HepG2 (cell line): ENCODE measurements at regions not wholly inside any gene's neighbourhood (a gene's known extent, or its start where the extent isn't known, plus 50 kb on each side); places are given as distances from the start of the nearest gene placed in this dataset.

Source experiments
- ATAC-seq: fragments of 200-7000 bp; cut with Tn5 transposase; 3 replicates; pipeline ENCODE4 v1.9.1; 2020; ENCODE audit warnings: mild to moderate bottlenecking, moderate library complexity
- BruUV-seq: library from RNA; stranded (reverse); fragments of 400-500 nt; replicated peaks from 2 replicates; lab custom pipeline; 2021; lab: Mats Ljungman, UMichigan
- CTCF ChIA-PET: fragments of 300-600 bp; formaldehyde crosslinking; extraction: SDS; loops from one replicate; lab custom pipeline; 2021; ENCODE audit warnings: low total read pairs, inconsistent platforms, low intra/inter-chr PET ratio; lab: Yijun Ruan, JAX
- POLR2A ChIA-PET: fragments of 350-600 bp; sonication (Branson Sonifier 250); formaldehyde crosslinking; loops from one replicate; lab custom pipeline; 2020; ENCODE audit warnings: antibody characterized with exemption, inconsistent platforms; lab: Yijun Ruan, JAX
- DNase-seq: peaks from one replicate; pipeline ENCODE4 v3.0.0-alpha.2; 2015; ENCODE audit warnings: low spot score
- FAIRE-seq: peaks from 3 replicates; lab custom pipeline; 2011; peaks lifted over from hg19 to GRCh38; lab: Jason Lieb, UNC
- H2AFZ ChIP-seq: one replicate; pipeline ENCODE4 v1.6.1; 2011; ENCODE audit warnings: low read length, inconsistent platforms
- H3K27ac ChIP-seq: fragments of 300-600 bp; 3 replicates; pipeline ENCODE4 v1.8.0; 2011; ENCODE audit warnings: mixed run types, mild to moderate bottlenecking, mixed read lengths, low read length, inconsistent platforms; ENCODE audit not compliant: insufficient read depth; ENCODE audit errors: extremely low read length
- H3K27me3 ChIP-seq, 2 experiments: fragments of 200-600 bp in 1 of 2; 2 replicates in 1 of 2; 3 replicates in 1 of 2; pipeline versions ENCODE4 v1.6.0 to v1.8.0; 2011; ENCODE audit warnings: low read length in 2 of 2, mild to moderate bottlenecking in 2 of 2, moderate library complexity in 2 of 2, inconsistent platforms in 1 of 2; ENCODE audit not compliant: insufficient read depth in 2 of 2, control insufficient read depth in 1 of 2
- H3K36me3 ChIP-seq, 2 experiments: fragments of 200-600 bp in 1 of 2; replicated peaks in 1 of 2; 2 replicates in 1 of 2; 3 replicates in 1 of 2; pipeline versions ENCODE4 v1.5.1 to v1.8.0; 2011; ENCODE audit warnings: low read length in 2 of 2, inconsistent platforms in 1 of 2; ENCODE audit not compliant: insufficient read depth in 2 of 2, control insufficient read depth in 1 of 2
- H3K4me1 ChIP-seq: 2 replicates; pipeline ENCODE4 v1.5.1; 2012; ENCODE audit warnings: low read length, inconsistent platforms; ENCODE audit not compliant: insufficient read depth
- H3K4me2 ChIP-seq: 2 replicates; pipeline ENCODE4 v1.6.0; 2011; ENCODE audit warnings: low read depth, low read length, inconsistent platforms
- H3K4me3 ChIP-seq, 3 experiments: fragments of 200-600 bp in 1 of 3; sonication (generic), shearing (Covaris generic) in 1 of 3; replicated peaks in 1 of 3; 2 replicates each; pipeline ENCODE4 v1.5.1; 2011 to 2016; ENCODE audit warnings: low read length in 3 of 3, inconsistent platforms in 2 of 3, low read depth in 2 of 3, mild to moderate bottlenecking in 2 of 3, control low read depth in 1 of 3, mixed read lengths in 1 of 3; ENCODE audit not compliant: insufficient read depth in 1 of 3
- H3K79me2 ChIP-seq: one replicate; pipeline ENCODE4 v1.6.1; 2011; ENCODE audit warnings: low read length, inconsistent platforms; ENCODE audit not compliant: insufficient read depth
- H3K9ac ChIP-seq: 2 replicates; pipeline ENCODE4 v1.6.0; 2011; ENCODE audit warnings: mild to moderate bottlenecking, low read depth, low read length, inconsistent platforms; ENCODE audit not compliant: insufficient read depth
- H3K9me3 ChIP-seq: 2 replicates; pipeline ENCODE4 v1.5.1; 2012; ENCODE audit warnings: mild to moderate bottlenecking, low read length
- H4K20me1 ChIP-seq: 2 replicates; pipeline ENCODE4 v1.6.0; 2011; ENCODE audit warnings: inconsistent platforms, mild to moderate bottlenecking, low read length, moderate library complexity; ENCODE audit not compliant: insufficient read depth
- ATRX ChIP-seq: sonication (generic); formaldehyde crosslinking; IDR thresholded peaks from 2 replicates; pipeline ENCODE4 v1.4.0; 2020; ENCODE audit warnings: missing genetic modification reagents, borderline replicate concordance
- CBFB ChIP-seq: sonication (generic); formaldehyde crosslinking; IDR thresholded peaks from 2 replicates; pipeline ENCODE4 v1.4.0; 2020; ENCODE audit warnings: missing genetic modification reagents
- HIC2 ChIP-seq: sonication (generic); formaldehyde crosslinking; IDR thresholded peaks from 2 replicates; pipeline ENCODE4 v1.9.0; 2022; ENCODE audit warnings: low read depth, missing genetic modification reagents
- HNRNPK ChIP-seq: fragments of 200-400 bp; formaldehyde crosslinking; IDR thresholded peaks from 2 replicates; pipeline ENCODE4 v1.6.1; 2018; ENCODE audit warnings: low read length, low read depth, moderate library complexity, mild to moderate bottlenecking; ENCODE audit not compliant: poor library complexity, severe bottlenecking
- LBX2 ChIP-seq: sonication (generic); formaldehyde crosslinking; IDR thresholded peaks from 2 replicates; pipeline ENCODE4 v1.5.0; 2020; ENCODE audit warnings: missing genetic modification reagents, mild to moderate bottlenecking, borderline replicate concordance
- PCBP1 ChIP-seq: fragments of 200-400 bp; formaldehyde crosslinking; IDR thresholded peaks from 2 replicates; pipeline ENCODE4 v1.6.1; 2017; ENCODE audit warnings: mild to moderate bottlenecking, low read depth, low read length, borderline replicate concordance
- PCBP2 ChIP-seq: fragments of 200-400 bp; formaldehyde crosslinking; optimal IDR thresholded peaks from 2 replicates; pipeline ENCODE3; 2018; ENCODE audit warnings: low read length, low read depth; ENCODE audit not compliant: poor library complexity, severe bottlenecking
- RXRA ChIP-seq: sonication (generic); formaldehyde crosslinking; IDR thresholded peaks from 2 replicates; pipeline ENCODE4 v1.5.1; 2020; ENCODE audit warnings: missing genetic modification reagents
- ZBED4 ChIP-seq: sonication (generic); formaldehyde crosslinking; IDR thresholded peaks from 2 replicates; pipeline ENCODE4 v1.4.0; 2020; ENCODE audit warnings: missing genetic modification reagents, borderline replicate concordance
- WGBS: methylation state at CpG from one replicate; pipeline ENCODE4 v1.1.6; 2017; ENCODE audit warnings: low lambda C conversion rate; 5-methylcytosine and 5-hydroxymethylcytosine counted together
- in situ Hi-C: cut with HindIII; loops from 2 replicates; pipeline ENCODE4 v1.10.0; 2017; ENCODE audit warnings: low pct_unique_long_range_greater_than_20kb; ENCODE audit not compliant: extremely low pct_ligation_motif_present
- intact Hi-C: fragments of 100-400 bp; cut with micrococcal nuclease; formaldehyde crosslinking; loops from one replicate; pipeline ENCODE4 v1.10.0; 2022; ENCODE audit not compliant: unreplicated experiment

GRCh38 chr1:2858676-2859075 is 57.2 kb upstream of the TTC34 start:
- Histone ChIP-seq H4K20me1 (no peaks in the 10 kb centered on the region; the same call in 1 of the 2 replicates), H3K36me3 (no peaks in the 10 kb centered on the region), H3K27ac (no peak overlapping the region), H3K4me3 (no peak overlapping the region), H3K27me3 (peaks cover 9 to 71% of the 10 kb centered on the region in 2 experiments; a peak in 4 of 5 replicates), H3K4me2 (no peak overlapping the region), H2AFZ (no peak overlapping the region), H3K9me3 (no peaks in the 10 kb centered on the region), H3K9ac (no peak overlapping the region), H3K79me2 (no peaks in the 10 kb centered on the region), H3K4me1 (no peaks in the 10 kb centered on the region)
- no TSS peak for BruUV-seq
- POLR2A ChIA-PET: no interaction called here
- in situ Hi-C loops: no loop called here
- CTCF ChIA-PET: no interaction called here
- FAIRE-seq (no peak), ATAC-seq (no peak)
- 41% methylated on average over 11 of the region's 12 CpGs for WGBS
- intact Hi-C loops: no loop called here
- no peak for TF ChIP-seq HIC2 (CRISPR knock-in tag)
- TF ChIP-seq, all 625 proteins: peak for 0
- no peak for DNase-seq

GRCh38 chr1:2859219-2859880 is 57.9 kb upstream of the TTC34 start:
- Histone ChIP-seq H3K9ac (no peak overlapping the region), H3K79me2 (no peaks in the 10 kb centered on the region), H3K4me2 (no peak overlapping the region), H3K36me3 (no peaks in the 10 kb centered on the region), H3K9me3 (no peaks in the 10 kb centered on the region), H3K4me1 (no peaks in the 10 kb centered on the region), H3K4me3 (no peak overlapping the region), H2AFZ (no peak overlapping the region), H3K27me3 (peaks cover 9 to 68% of the 10 kb centered on the region in 2 experiments), H3K27ac (no peak overlapping the region), H4K20me1 (no peaks in the 10 kb centered on the region; the same call in 1 of the 2 replicates)
- in situ Hi-C loops: no loop called here
- ATAC-seq: no peak
- intact Hi-C loops: no loop called here
- CTCF ChIA-PET: no interaction called here
- POLR2A ChIA-PET: no interaction called here
- BruUV-seq: no TSS peak
- 18% methylated on average over 3 of the region's 5 CpGs for WGBS
- DNase-seq: no peak
- FAIRE-seq: no peak
- TF ChIP-seq PCBP1 (0 out of 2 replicates have a peak, but pooled peaks have one; percentile 58), ZBED4 (CRISPR knock-in tag) (no peak), HNRNPK (peak; percentile 87), RXRA (CRISPR knock-in tag) (no peak), CBFB (CRISPR knock-in tag) (no peak), ATRX (no peak), PCBP2 (peak; percentile 78), LBX2 (no peak)
